ENCODE measurements at regions not wholly inside any gene's neighbourhood (a gene's known extent, or its start where the extent isn't known, plus 50 kb on each side); places are given as distances from the start of the nearest gene placed in this dataset.

DNA sequence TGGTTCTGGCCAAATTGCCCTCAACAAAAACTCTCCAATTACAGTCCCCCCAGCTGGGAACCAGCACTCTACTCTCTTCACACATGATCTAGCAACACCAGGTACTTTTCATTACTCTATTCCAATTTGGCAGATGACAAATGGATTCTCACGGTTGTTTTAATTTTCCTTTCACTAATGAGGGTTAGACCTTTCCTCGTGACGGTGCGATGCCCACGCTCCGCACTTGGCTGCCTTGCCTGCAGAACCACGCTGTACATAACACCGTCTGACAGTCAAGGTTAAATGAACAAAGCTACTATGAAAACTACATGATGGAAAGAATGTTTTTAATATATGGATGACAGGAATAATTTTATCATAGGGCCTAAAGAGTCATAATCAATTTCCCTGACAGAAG is 141.5 kb downstream of the FBXO15 start:
- no peak for TF ChIP-seq POLR2AphosphoS5 (IDR thresholded peaks at IDR 0.05; ENCODE audit: low read length)
- TF ChIP-seq SMAD5 (IDR thresholded peaks at IDR 0.05; ENCODE audit: low read depth): no peak
- no peak for TF ChIP-seq TAF1 (IDR thresholded peaks at IDR 0.05; ENCODE audit: borderline replicate concordance, low read depth, low read length)
- TF ChIP-seq FOXM1 (IDR thresholded peaks at IDR 0.05; ENCODE audit: low read depth, low read length): no peak
- TF ChIP-seq, protein P1, sequence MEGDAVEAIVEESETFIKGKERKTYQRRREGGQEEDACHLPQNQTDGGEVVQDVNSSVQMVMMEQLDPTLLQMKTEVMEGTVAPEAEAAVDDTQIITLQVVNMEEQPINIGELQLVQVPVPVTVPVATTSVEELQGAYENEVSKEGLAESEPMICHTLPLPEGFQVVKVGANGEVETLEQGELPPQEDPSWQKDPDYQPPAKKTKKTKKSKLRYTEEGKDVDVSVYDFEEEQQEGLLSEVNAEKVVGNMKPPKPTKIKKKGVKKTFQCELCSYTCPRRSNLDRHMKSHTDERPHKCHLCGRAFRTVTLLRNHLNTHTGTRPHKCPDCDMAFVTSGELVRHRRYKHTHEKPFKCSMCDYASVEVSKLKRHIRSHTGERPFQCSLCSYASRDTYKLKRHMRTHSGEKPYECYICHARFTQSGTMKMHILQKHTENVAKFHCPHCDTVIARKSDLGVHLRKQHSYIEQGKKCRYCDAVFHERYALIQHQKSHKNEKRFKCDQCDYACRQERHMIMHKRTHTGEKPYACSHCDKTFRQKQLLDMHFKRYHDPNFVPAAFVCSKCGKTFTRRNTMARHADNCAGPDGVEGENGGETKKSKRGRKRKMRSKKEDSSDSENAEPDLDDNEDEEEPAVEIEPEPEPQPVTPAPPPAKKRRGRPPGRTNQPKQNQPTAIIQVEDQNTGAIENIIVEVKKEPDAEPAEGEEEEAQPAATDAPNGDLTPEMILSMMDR (IDR thresholded peaks at IDR 0.05 in 2 of 3, conservative IDR thresholded peaks at IDR 0.05 in 1 of 3; ENCODE audit: control insufficient read depth in 2 of 3, extremely low read depth in 1 of 3, insufficient read depth in 1 of 3, low read depth in 3 of 3, low read length in 3 of 3): no peak
- no peak for TF ChIP-seq USF2 (IDR thresholded peaks at IDR 0.05; ENCODE audit: borderline replicate concordance, low read depth, low read length)
- TF ChIP-seq USF1 (IDR thresholded peaks at IDR 0.05; ENCODE audit: borderline replicate concordance, extremely low read length, insufficient read depth, low read depth, low read length): no peak
- TF ChIP-seq, protein P2, sequence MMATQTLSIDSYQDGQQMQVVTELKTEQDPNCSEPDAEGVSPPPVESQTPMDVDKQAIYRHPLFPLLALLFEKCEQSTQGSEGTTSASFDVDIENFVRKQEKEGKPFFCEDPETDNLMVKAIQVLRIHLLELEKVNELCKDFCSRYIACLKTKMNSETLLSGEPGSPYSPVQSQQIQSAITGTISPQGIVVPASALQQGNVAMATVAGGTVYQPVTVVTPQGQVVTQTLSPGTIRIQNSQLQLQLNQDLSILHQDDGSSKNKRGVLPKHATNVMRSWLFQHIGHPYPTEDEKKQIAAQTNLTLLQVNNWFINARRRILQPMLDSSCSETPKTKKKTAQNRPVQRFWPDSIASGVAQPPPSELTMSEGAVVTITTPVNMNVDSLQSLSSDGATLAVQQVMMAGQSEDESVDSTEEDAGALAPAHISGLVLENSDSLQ (IDR thresholded peaks at IDR 0.05): no peak
- TF ChIP-seq ZNF24 (IDR thresholded peaks at IDR 0.05): no peak
- no peak for TF ChIP-seq ATF2 (IDR thresholded peaks at IDR 0.05; ENCODE audit: low read length)
- no peak for TF ChIP-seq SMARCA5 (IDR thresholded peaks at IDR 0.05)
- TF ChIP-seq CBFB (IDR thresholded peaks at IDR 0.05; ENCODE audit: low read depth): no peak
- no peak for TF ChIP-seq RBBP5 (conservative IDR thresholded peaks at IDR 0.05)
